Keratinocyte (primary cell): ENCODE measurements at regions not wholly inside any gene's neighbourhood (a gene's known extent, or its start where the extent isn't known, plus 50 kb on each side); places are given as distances from the start of the nearest gene placed in this dataset.

Source experiments
- EZH2 ChIP-seq: IDR thresholded peaks from one replicate; pipeline ENCODE4 v1.6.1; 2012; ENCODE audit warnings: inconsistent platforms, mild to moderate bottlenecking, low read length, moderate library complexity
- TF ChIP-seq, protein P1 (sequence below), 3 experiments: IDR thresholded peaks in 1 of 3; conservative IDR thresholded peaks in 1 of 3; optimal IDR thresholded peaks in 1 of 3; 2 replicates in 2 of 3; 3 replicates in 1 of 3; pipeline versions ENCODE3 to v1.5.1; 2011; ENCODE audit warnings: low read length in 3 of 3, mild to moderate bottlenecking in 3 of 3, moderate library complexity in 2 of 3, control low read depth in 1 of 3, inconsistent platforms in 1 of 3; ENCODE audit not compliant: insufficient read depth in 2 of 3; ENCODE audit errors: extremely low read depth in 1 of 3

DNA sequence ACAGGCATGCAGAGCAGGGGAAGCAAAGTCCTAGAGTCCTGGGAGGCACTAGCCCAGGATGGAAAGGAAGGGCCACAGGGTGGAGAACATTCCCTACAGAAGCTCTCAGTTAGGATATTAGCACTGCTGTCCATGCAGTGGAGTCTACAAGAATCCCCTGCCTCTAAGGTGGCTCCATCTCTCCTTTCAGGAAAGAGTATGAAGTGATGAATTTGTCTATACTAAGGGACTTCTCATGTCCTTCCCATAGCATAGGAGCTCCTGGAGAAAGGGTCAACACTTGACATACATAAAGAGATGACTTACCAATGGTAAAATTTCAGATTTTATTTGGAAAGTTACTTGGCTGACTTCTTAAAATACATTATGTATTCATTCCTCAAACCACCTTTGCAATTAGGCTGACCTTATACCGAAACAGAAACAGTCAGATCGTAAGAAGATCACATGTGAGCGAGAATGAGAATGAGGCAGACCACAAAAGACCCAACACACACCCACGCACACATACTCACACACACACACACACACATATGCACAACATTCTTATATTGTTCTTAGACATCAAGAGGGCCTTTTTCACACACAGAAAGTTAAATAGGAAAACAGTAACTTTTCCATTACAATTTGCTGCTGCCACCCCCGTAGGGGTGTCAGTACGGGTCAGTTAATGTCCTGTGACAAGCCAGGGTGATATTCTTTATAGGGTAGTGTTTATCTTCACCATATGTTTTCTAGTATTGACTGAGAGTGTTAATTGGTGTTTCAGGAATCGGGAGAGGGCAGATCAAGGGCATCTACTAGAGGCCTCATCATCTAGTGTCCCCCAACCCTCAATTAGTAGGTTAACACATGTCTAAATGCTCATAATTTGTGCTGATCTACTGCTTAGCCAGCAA lies 159.4 kb downstream of the FAXC start:
- no peak for TF ChIP-seq EZH2
- TF ChIP-seq, protein P1, sequence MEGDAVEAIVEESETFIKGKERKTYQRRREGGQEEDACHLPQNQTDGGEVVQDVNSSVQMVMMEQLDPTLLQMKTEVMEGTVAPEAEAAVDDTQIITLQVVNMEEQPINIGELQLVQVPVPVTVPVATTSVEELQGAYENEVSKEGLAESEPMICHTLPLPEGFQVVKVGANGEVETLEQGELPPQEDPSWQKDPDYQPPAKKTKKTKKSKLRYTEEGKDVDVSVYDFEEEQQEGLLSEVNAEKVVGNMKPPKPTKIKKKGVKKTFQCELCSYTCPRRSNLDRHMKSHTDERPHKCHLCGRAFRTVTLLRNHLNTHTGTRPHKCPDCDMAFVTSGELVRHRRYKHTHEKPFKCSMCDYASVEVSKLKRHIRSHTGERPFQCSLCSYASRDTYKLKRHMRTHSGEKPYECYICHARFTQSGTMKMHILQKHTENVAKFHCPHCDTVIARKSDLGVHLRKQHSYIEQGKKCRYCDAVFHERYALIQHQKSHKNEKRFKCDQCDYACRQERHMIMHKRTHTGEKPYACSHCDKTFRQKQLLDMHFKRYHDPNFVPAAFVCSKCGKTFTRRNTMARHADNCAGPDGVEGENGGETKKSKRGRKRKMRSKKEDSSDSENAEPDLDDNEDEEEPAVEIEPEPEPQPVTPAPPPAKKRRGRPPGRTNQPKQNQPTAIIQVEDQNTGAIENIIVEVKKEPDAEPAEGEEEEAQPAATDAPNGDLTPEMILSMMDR (optimal IDR thresholded peaks at IDR 0.05 in 1 of 3, IDR thresholded peaks at IDR 0.05 in 1 of 3, conservative IDR thresholded peaks at IDR 0.05 in 1 of 3; ENCODE audit: extremely low read depth in 1 of 3, insufficient read depth in 2 of 3, low read length in 3 of 3) = no peak
